Gastrocnemius medialis (tissue), 4 donors: ENCODE measurements at regions not wholly inside any gene's neighbourhood (a gene's known extent, or its start where the extent isn't known, plus 50 kb on each side); places are given as distances from the start of the nearest gene placed in this dataset.

Source experiments
- ATAC-seq, 2 donors: fragments of 150-250 bp; one replicate each; pipeline ENCODE4 v1.9.1; 2016
- DNase-seq, 2 donors: peaks; one replicate each; pipeline ENCODE4 v3.0.0-alpha.2; 2019
- H3K27ac ChIP-seq, 4 donors: fragments of 200-600 bp; sonication (generic); 1 replicate in 1 of 4; 2 replicates in 3 of 4; pipeline ENCODE4 v1.5.1; 2016 to 2018; ENCODE audit warnings: mild to moderate bottlenecking in 2 of 4, moderate library complexity in 1 of 4
- H3K27me3 ChIP-seq, 3 donors: fragments of 200-600 bp; sonication (generic) in 2 of 3; 1 replicate in 1 of 3; 2 replicates in 2 of 3; pipeline versions ENCODE4 v1.5.1 to v1.6.0; 2016 to 2019; ENCODE audit warnings: mild to moderate bottlenecking in 1 of 3, moderate library complexity in 1 of 3
- H3K36me3 ChIP-seq, 2 donors: fragments of 200-600 bp; sonication (generic) in 1 of 2; one replicate each; pipeline ENCODE4 v1.5.1; 2017 to 2018
- H3K4me1 ChIP-seq, 2 donors: fragments of 200-600 bp; sonication (generic) in 1 of 2; one replicate each; pipeline ENCODE4 v1.5.1; 2016 to 2017; ENCODE audit warnings: mild to moderate bottlenecking in 2 of 2
- H3K4me3 ChIP-seq, 4 donors: fragments of 200-600 bp; sonication (generic) in 3 of 4; 1 replicate in 1 of 4; 2 replicates in 3 of 4; pipeline ENCODE4 v1.5.1; 2016 to 2019; ENCODE audit warnings: mild to moderate bottlenecking in 2 of 4
- H3K9me3 ChIP-seq, 3 donors: fragments of 200-600 bp; sonication (generic) in 2 of 3; 1 replicate in 1 of 3; 2 replicates in 2 of 3; pipeline ENCODE4 v1.5.1; 2016 to 2019
- CTCF ChIP-seq, 5 experiments: fragments of 450-650 bp in 3 of 5; fragments of 200-600 bp in 2 of 5; sonication (generic) in 2 of 5; IDR thresholded peaks in 4 of 5; conservative IDR thresholded peaks in 1 of 5; 1 replicate in 4 of 5; 2 replicates in 1 of 5; pipeline ENCODE4 v1.5.1; 2016 to 2019; ENCODE audit warnings: antibody characterized with exemption in 5 of 5, mild to moderate bottlenecking in 3 of 5, moderate library complexity in 3 of 5
- POLR2A ChIP-seq, 2 donors: fragments of 450-650 bp; IDR thresholded peaks; one replicate each; pipeline ENCODE4 v1.6.1; 2017; ENCODE audit warnings: antibody characterized with exemption in 2 of 2, mild to moderate bottlenecking in 2 of 2, moderate library complexity in 2 of 2
- in situ Hi-C, 4 donors: fragments of 200-750 bp; cut with MboI; loops; one replicate each; pipeline versions ENCODE4 v1.15.0 to v1.8.0; 2017; ENCODE audit warnings: low sequenced_read_pairs in 4 of 4
- intact Hi-C: fragments of 100-400 bp; cut with DNase I; formaldehyde crosslinking; loops from one replicate; pipeline ENCODE4 v1.15.1; 2023; ENCODE audit warnings: low total_unique reads

- Histone ChIP-seq H3K27me3 (no peaks in the 10 kb centered on the region), H3K4me3 (no peak overlapping the region), H3K4me1 (peaks cover 6 to 8% of the 10 kb centered on the region in 2 donors), H3K9me3 (no peaks in the 10 kb centered on the region), H3K36me3 (no peaks in the 10 kb centered on the region), H3K27ac (no peak overlapping the region)
- intact Hi-C loops, result no loop called here
- in situ Hi-C loops, result no loop called here
- TF ChIP-seq POLR2A (IDR thresholded peaks at IDR 0.05) (no peak), CTCF (IDR thresholded peaks at IDR 0.05 in 4 of 5, conservative IDR thresholded peaks at IDR 0.05 in 1 of 5) (no peak)
- DNase-seq (no peak), ATAC-seq (no peak)
These were observed 184.6 kb downstream of the ARHGAP12 start for GRCh38 chr10:31744025-31744424.

- Histone ChIP-seq H3K27ac (no peak overlapping the region), H3K4me3 (no peak overlapping the region), H3K27me3 (no peaks in the 10 kb centered on the region), H3K9me3 (no peaks in the 10 kb centered on the region), H3K4me1 (peaks cover 5 to 6% of the 10 kb centered on the region in 2 donors), H3K36me3 (no peaks in the 10 kb centered on the region)
- intact Hi-C loops (no loop called here), in situ Hi-C loops (no loop called here)
- ATAC-seq, result no peak
- no peak for DNase-seq
- TF ChIP-seq POLR2A (IDR thresholded peaks at IDR 0.05) (no peak), CTCF (IDR thresholded peaks at IDR 0.05 in 4 of 5, conservative IDR thresholded peaks at IDR 0.05 in 1 of 5) (no peak)
These were observed 186.4 kb downstream of the ARHGAP12 start for GRCh38 chr10:31742255-31742654.

- Histone ChIP-seq H3K9me3 (no peaks in the 10 kb centered on the region), H3K27ac (no peak overlapping the region), H3K27me3 (no peaks in the 10 kb centered on the region), H3K4me3 (no peak overlapping the region), H3K4me1 (peaks cover 5 to 6% of the 10 kb centered on the region in 2 donors), H3K36me3 (no peaks in the 10 kb centered on the region)
- in situ Hi-C loops (no loop called here), intact Hi-C loops (no loop called here)
- TF ChIP-seq CTCF (IDR thresholded peaks at IDR 0.05 in 4 of 5, conservative IDR thresholded peaks at IDR 0.05 in 1 of 5) (no peak), POLR2A (IDR thresholded peaks at IDR 0.05) (no peak)
- DNase-seq (no peak), ATAC-seq (no peak)
These were observed 187.2 kb downstream of the ARHGAP12 start for GRCh38 chr10:31741473-31741872.

- Histone ChIP-seq H3K9me3 (no peaks in the 10 kb centered on the region), H3K27me3 (no peaks in the 10 kb centered on the region), H3K4me1 (peaks cover 0 to 3% of the 10 kb centered on the region in 2 donors), H3K4me3 (no peak overlapping the region), H3K27ac (peak overlapping the region in 1 of 4 donors; percentile 19), H3K36me3 (no peaks in the 10 kb centered on the region)
- ATAC-seq, result peak in 1 of 2 donors; percentile 70
- in situ Hi-C loops (no loop called here), intact Hi-C loops (no loop called here)
- no peak for DNase-seq
- TF ChIP-seq POLR2A (IDR thresholded peaks at IDR 0.05) (no peak), CTCF (IDR thresholded peaks at IDR 0.05 in 4 of 5, conservative IDR thresholded peaks at IDR 0.05 in 1 of 5) (no peak)
These were observed 188.9 kb downstream of the ARHGAP12 start for GRCh38 chr10:31739711-31740110.

GRCh38 chr10:31739146-31739545 lies 189.5 kb downstream of the ARHGAP12 start:
- in situ Hi-C loops (no loop called here), intact Hi-C loops (no loop called here)
- ATAC-seq (no peak), DNase-seq (no peak)
- peaks cover 0 to 3% of the 10 kb centered on the region in 2 donors for H3K4me1 ChIP-seq
- no peaks in the 10 kb centered on the region for H3K9me3 ChIP-seq
- no peak for TF ChIP-seq POLR2A (IDR thresholded peaks at IDR 0.05)
- no peak for TF ChIP-seq CTCF (IDR thresholded peaks at IDR 0.05 in 4 of 5, conservative IDR thresholded peaks at IDR 0.05 in 1 of 5)
- no peak overlapping the region for H3K4me3 ChIP-seq
- H3K27me3 ChIP-seq, result no peaks in the 10 kb centered on the region
- H3K27ac ChIP-seq, result peak overlapping the region in 1 of 4 donors; percentile 19
- no peaks in the 10 kb centered on the region for H3K36me3 ChIP-seq
